Left kidney (tissue), 1 donor: ENCODE measurements at regions not wholly inside any gene's neighbourhood (a gene's known extent, or its start where the extent isn't known, plus 50 kb on each side); places are given as distances from the start of the nearest gene placed in this dataset.

Source experiments
- DNase-seq: peaks from one replicate; pipeline ENCODE4 v3.0.0-alpha.2; 2013

- no peak for DNase-seq
Measured at GRCh38 chr12:124726596-124727263, 136.9 kb downstream of the SCARB1 start.

GRCh38 chr12:124725597-124726237 is 137.9 kb downstream of the SCARB1 start:
- no peak for DNase-seq

GRCh38 chr12:124725099-124725498 is 138.6 kb downstream of the SCARB1 start:
- no peak for DNase-seq

- no peak for DNase-seq
Measured at GRCh38 chr12:124722878-124723277, 140.8 kb downstream of the SCARB1 start.

GRCh38 chr12:124721501-124722162 is 142.0 kb downstream of the SCARB1 start:
- no peak for DNase-seq

- DNase-seq, result peak; percentile 78
Measured at GRCh38 chr12:124720681-124721500, 142.8 kb downstream of the SCARB1 start.

- no peak for DNase-seq
Measured at GRCh38 chr12:124720004-124720680, 143.5 kb downstream of the SCARB1 start.

- no peak for DNase-seq
Measured at GRCh38 chr12:124719231-124719630, 144.4 kb downstream of the SCARB1 start.

- DNase-seq, result no peak
Measured at GRCh38 chr12:124718458-124718857, 145.2 kb downstream of the SCARB1 start.

GRCh38 chr12:124718036-124718435 is 145.6 kb downstream of the SCARB1 start:
- DNase-seq, result no peak

GRCh38 chr12:124717318-124717717 is 146.3 kb downstream of the SCARB1 start:
- no peak for DNase-seq

GRCh38 chr12:124716208-124717130 is 147.2 kb downstream of the SCARB1 start:
- no peak for DNase-seq

- DNase-seq, result no peak
Measured at GRCh38 chr12:124715121-124715990, 147.9 kb upstream of the NCOR2 start.

- no peak for DNase-seq
Measured at GRCh38 chr12:124713436-124714082, 146.1 kb upstream of the NCOR2 start.

- DNase-seq, result no peak
Measured at GRCh38 chr12:124713041-124713435, 145.6 kb upstream of the NCOR2 start.

- no peak for DNase-seq
Measured at GRCh38 chr12:124711344-124711743, 143.9 kb upstream of the NCOR2 start.

GRCh38 chr12:124709722-124710687 is 142.6 kb upstream of the NCOR2 start:
- no peak for DNase-seq

- no peak for DNase-seq
Measured at GRCh38 chr12:124707316-124707715, 139.9 kb upstream of the NCOR2 start.
